ENCODE measurements at regions not wholly inside any gene's neighbourhood (a gene's known extent, or its start where the extent isn't known, plus 50 kb on each side); places are given as distances from the start of the nearest gene placed in this dataset.
"Not testable (repeated sequence)": the region's sequence is repeated elsewhere in the genome, so short reads cannot be mapped to it uniquely, and the experiment has no call there.

GRCh38 chr14:38385836-38386235 is 129.9 kb upstream of the CLEC14A start:
- Histone ChIP-seq H3K9me3 (ENCODE audit: insufficient read depth, low read depth, low read length) (no peaks in the 10 kb centered on the region), H3K9ac (ENCODE audit: low read depth, low read length) (no peak overlapping the region), H3K4me3 (ENCODE audit: low read length) (no peak overlapping the region), H3K27me3 (ENCODE audit: insufficient read depth, low read length) (no peaks in the 10 kb centered on the region), H3K36me3 (ENCODE audit: insufficient read depth, low read depth, low read length) (no peaks in the 10 kb centered on the region), H3K27ac (ENCODE audit: low read length) (no peak overlapping the region), H3K4me1 (ENCODE audit: insufficient read depth, low read length) (no peaks in the 10 kb centered on the region)

- Histone ChIP-seq H3K36me3 (ENCODE audit: insufficient read depth, low read depth, low read length) (no peaks in the 10 kb centered on the region), H3K4me3 (ENCODE audit: low read length) (no peak overlapping the region), H3K4me1 (ENCODE audit: insufficient read depth, low read length) (no peaks in the 10 kb centered on the region), H3K9me3 (ENCODE audit: insufficient read depth, low read depth, low read length) (no peaks in the 10 kb centered on the region), H3K9ac (ENCODE audit: low read depth, low read length) (no peak overlapping the region), H3K27me3 (ENCODE audit: insufficient read depth, low read length) (no peaks in the 10 kb centered on the region), H3K27ac (ENCODE audit: low read length) (no peak overlapping the region)
Observed at GRCh38 chr14:38385343-38385742, 129.4 kb upstream of the CLEC14A start.

GRCh38 chr14:38384741-38385140 is 128.8 kb upstream of the CLEC14A start:
- H3K4me3 ChIP-seq (ENCODE audit: low read length) = no peak overlapping the region
- H3K9me3 ChIP-seq (ENCODE audit: insufficient read depth, low read depth, low read length) = no peaks in the 10 kb centered on the region
- no peaks in the 10 kb centered on the region for H3K27me3 ChIP-seq (ENCODE audit: insufficient read depth, low read length)
- no peaks in the 10 kb centered on the region for H3K4me1 ChIP-seq (ENCODE audit: insufficient read depth, low read length)
- H3K36me3 ChIP-seq (ENCODE audit: insufficient read depth, low read depth, low read length) = no peaks in the 10 kb centered on the region
- H3K9ac ChIP-seq (ENCODE audit: low read depth, low read length) = no peak overlapping the region
- H3K27ac ChIP-seq (ENCODE audit: low read length) = no peak overlapping the region

GRCh38 chr14:38367922-38368321 is 112.0 kb upstream of the CLEC14A start:
- no peaks in the 10 kb centered on the region for H3K36me3 ChIP-seq (ENCODE audit: insufficient read depth, low read depth, low read length)
- H3K27me3 ChIP-seq (ENCODE audit: insufficient read depth, low read length) = no peaks in the 10 kb centered on the region
- H3K9ac ChIP-seq (ENCODE audit: low read depth, low read length) = no peak overlapping the region
- no peaks in the 10 kb centered on the region for H3K4me1 ChIP-seq (ENCODE audit: insufficient read depth, low read length)
- H3K9me3 ChIP-seq (ENCODE audit: insufficient read depth, low read depth, low read length) = no peaks in the 10 kb centered on the region
- H3K27ac ChIP-seq (ENCODE audit: low read length) = no peak overlapping the region
- no peak overlapping the region for H3K4me3 ChIP-seq (ENCODE audit: low read length)

GRCh38 chr14:38366374-38366773 is 110.5 kb upstream of the CLEC14A start:
- no peak overlapping the region for H3K4me3 ChIP-seq (ENCODE audit: low read length)
- no peak overlapping the region for H3K27ac ChIP-seq (ENCODE audit: low read length)
- H3K9me3 ChIP-seq (ENCODE audit: insufficient read depth, low read depth, low read length) = no peaks in the 10 kb centered on the region
- H3K36me3 ChIP-seq (ENCODE audit: insufficient read depth, low read depth, low read length) = no peaks in the 10 kb centered on the region
- H3K4me1 ChIP-seq (ENCODE audit: insufficient read depth, low read length) = no peaks in the 10 kb centered on the region
- H3K9ac ChIP-seq (ENCODE audit: low read depth, low read length) = no peak overlapping the region
- H3K27me3 ChIP-seq (ENCODE audit: insufficient read depth, low read length) = no peaks in the 10 kb centered on the region

- H3K9ac ChIP-seq (ENCODE audit: low read depth, low read length) = no peak overlapping the region
- no peaks in the 10 kb centered on the region for H3K4me1 ChIP-seq (ENCODE audit: insufficient read depth, low read length)
- no peak overlapping the region for H3K4me3 ChIP-seq (ENCODE audit: low read length)
- no peaks in the 10 kb centered on the region for H3K36me3 ChIP-seq (ENCODE audit: insufficient read depth, low read depth, low read length)
- H3K9me3 ChIP-seq (ENCODE audit: insufficient read depth, low read depth, low read length) = no peaks in the 10 kb centered on the region
- no peak overlapping the region for H3K27ac ChIP-seq (ENCODE audit: low read length)
- H3K27me3 ChIP-seq (ENCODE audit: insufficient read depth, low read length) = no peaks in the 10 kb centered on the region
Observed at GRCh38 chr14:38363217-38363616, 107.3 kb upstream of the CLEC14A start.

GRCh38 chr14:38357557-38357956 is 101.7 kb upstream of the CLEC14A start:
- no peaks in the 10 kb centered on the region for H3K27me3 ChIP-seq (ENCODE audit: insufficient read depth, low read length)
- H3K4me3 ChIP-seq (ENCODE audit: low read length) = no peak overlapping the region
- H3K36me3 ChIP-seq (ENCODE audit: insufficient read depth, low read depth, low read length) = no peaks in the 10 kb centered on the region
- H3K4me1 ChIP-seq (ENCODE audit: insufficient read depth, low read length) = no peaks in the 10 kb centered on the region
- peaks cover 12% of the 10 kb centered on the region for H3K9me3 ChIP-seq (ENCODE audit: insufficient read depth, low read depth, low read length)
- H3K27ac ChIP-seq (ENCODE audit: low read length) = no peak overlapping the region
- no peak overlapping the region for H3K9ac ChIP-seq (ENCODE audit: low read depth, low read length)

GRCh38 chr14:38355473-38355872 is 99.6 kb upstream of the CLEC14A start:
- not testable (repeated sequence) for H3K36me3 ChIP-seq (ENCODE audit: insufficient read depth, low read depth, low read length); H3K9ac ChIP-seq (ENCODE audit: low read depth, low read length); H3K27me3 ChIP-seq (ENCODE audit: insufficient read depth, low read length); H3K4me3 ChIP-seq (ENCODE audit: low read length); H3K27ac ChIP-seq (ENCODE audit: low read length); H3K4me1 ChIP-seq (ENCODE audit: insufficient read depth, low read length)
- H3K9me3 ChIP-seq (ENCODE audit: insufficient read depth, low read depth, low read length) = peaks cover 12% of the 10 kb centered on the region

- peaks cover 5% of the 10 kb centered on the region; the same call in 1 of the 2 replicates for H3K9me3 ChIP-seq (ENCODE audit: insufficient read depth, low read depth, low read length)
- no peaks in the 10 kb centered on the region for H3K4me1 ChIP-seq (ENCODE audit: insufficient read depth, low read length)
Observed at GRCh38 chr14:38350102-38350501, 94.2 kb upstream of the CLEC14A start.

GRCh38 chr14:38342803-38343202 is 86.9 kb upstream of the CLEC14A start:
- Histone ChIP-seq H3K9ac (ENCODE audit: low read depth, low read length) (no peak overlapping the region), H3K27ac (ENCODE audit: low read length) (no peak overlapping the region)

More at GRCh38 chr14:38350102-38350501, 94.2 kb upstream of the CLEC14A start:
- Histone ChIP-seq H3K4me3 (ENCODE audit: low read length) (no peak overlapping the region), H3K36me3 (ENCODE audit: insufficient read depth, low read depth, low read length) (no peaks in the 10 kb centered on the region), H3K27me3 (ENCODE audit: insufficient read depth, low read length) (no peaks in the 10 kb centered on the region), H3K9ac (ENCODE audit: low read depth, low read length) (no peak overlapping the region), H3K27ac (ENCODE audit: low read length) (no peak overlapping the region)

GRCh38 chr14:38339696-38340095 is 83.8 kb upstream of the CLEC14A start:
- no peaks in the 10 kb centered on the region for H3K9me3 ChIP-seq (ENCODE audit: insufficient read depth, low read depth, low read length)
- no peaks in the 10 kb centered on the region for H3K4me1 ChIP-seq (ENCODE audit: insufficient read depth, low read length)
- H3K4me3 ChIP-seq (ENCODE audit: low read length) = no peak overlapping the region
- no peak overlapping the region for H3K9ac ChIP-seq (ENCODE audit: low read depth, low read length)
- no peak overlapping the region for H3K27ac ChIP-seq (ENCODE audit: low read length)
- H3K36me3 ChIP-seq (ENCODE audit: insufficient read depth, low read depth, low read length) = no peaks in the 10 kb centered on the region
- H3K27me3 ChIP-seq (ENCODE audit: insufficient read depth, low read length) = no peaks in the 10 kb centered on the region; the same call in 1 of the 2 replicates

More at GRCh38 chr14:38342803-38343202, 86.9 kb upstream of the CLEC14A start:
- Histone ChIP-seq H3K4me1 (ENCODE audit: insufficient read depth, low read length) (no peaks in the 10 kb centered on the region), H3K9me3 (ENCODE audit: insufficient read depth, low read depth, low read length) (no peaks in the 10 kb centered on the region), H3K4me3 (ENCODE audit: low read length) (no peak overlapping the region), H3K36me3 (ENCODE audit: insufficient read depth, low read depth, low read length) (no peaks in the 10 kb centered on the region), H3K27me3 (ENCODE audit: insufficient read depth, low read length) (no peaks in the 10 kb centered on the region; the same call in 1 of the 2 replicates)

GRCh38 chr14:38336298-38336697 is 80.4 kb upstream of the CLEC14A start:
- H3K9ac ChIP-seq (ENCODE audit: low read depth, low read length) = no peak overlapping the region
- no peaks in the 10 kb centered on the region for H3K4me1 ChIP-seq (ENCODE audit: insufficient read depth, low read length)
- H3K4me3 ChIP-seq (ENCODE audit: low read length) = no peak overlapping the region
- no peaks in the 10 kb centered on the region for H3K27me3 ChIP-seq (ENCODE audit: insufficient read depth, low read length)
- H3K36me3 ChIP-seq (ENCODE audit: insufficient read depth, low read depth, low read length) = no peaks in the 10 kb centered on the region
- H3K9me3 ChIP-seq (ENCODE audit: insufficient read depth, low read depth, low read length) = peaks cover 6% of the 10 kb centered on the region; the same call in 1 of the 2 replicates
- H3K27ac ChIP-seq (ENCODE audit: low read length) = no peak overlapping the region

Data from iPS-20b (cell line).